ENCODE measurements at regions not wholly inside any gene's neighbourhood (a gene's known extent, or its start where the extent isn't known, plus 50 kb on each side); places are given as distances from the start of the nearest gene placed in this dataset.

- H2AFZ ChIP-seq (ENCODE audit: low read length): no peak overlapping the region
- no peak overlapping the region for H3K9ac ChIP-seq (ENCODE audit: low read length)
- H3K9me3 ChIP-seq (ENCODE audit: low read length): no peaks in the 10 kb centered on the region
These were observed 439.5 kb downstream of the EFNB2 start for GRCh38 chr13:106095919-106096318.

GRCh38 chr13:106095406-106095805 is 440.1 kb downstream of the EFNB2 start:
- no peaks in the 10 kb centered on the region for H4K20me1 ChIP-seq (ENCODE audit: insufficient read depth, low read length)
- no peak overlapping the region for H2AFZ ChIP-seq (ENCODE audit: low read length)
- no peak overlapping the region for H3K27ac ChIP-seq (ENCODE audit: low read depth, low read length, poor library complexity, severe bottlenecking)
- H3K4me1 ChIP-seq (ENCODE audit: insufficient read depth, low read length, severe bottlenecking): no peaks in the 10 kb centered on the region
- H3K27me3 ChIP-seq (ENCODE audit: insufficient read depth, low read length): no peaks in the 10 kb centered on the region
- H3K9ac ChIP-seq (ENCODE audit: low read length): no peak overlapping the region
- H3F3A ChIP-seq (ENCODE audit: insufficient read depth, low read length): no peaks in the 10 kb centered on the region
- no peak overlapping the region for H3K4me2 ChIP-seq (ENCODE audit: low read length)
- no peaks in the 10 kb centered on the region for H3K9me2 ChIP-seq (ENCODE audit: low read depth, low read length)
- TF ChIP-seq EZH2 (IDR thresholded peaks at IDR 0.05; ENCODE audit: borderline replicate concordance, low read length): no peak
- no peak for TF ChIP-seq CTCF (IDR thresholded peaks at IDR 0.05; ENCODE audit: low read length)
- no peaks in the 10 kb centered on the region for H3K36me3 ChIP-seq (ENCODE audit: insufficient read depth, low read length)
- H3K79me2 ChIP-seq (ENCODE audit: insufficient read depth, low read length): no peaks in the 10 kb centered on the region
- H3K9me3 ChIP-seq (ENCODE audit: low read length): no peaks in the 10 kb centered on the region
- H3K4me3 ChIP-seq (ENCODE audit: low read depth, low read length, poor library complexity, severe bottlenecking): no peak overlapping the region

More at GRCh38 chr13:106095919-106096318, 439.5 kb downstream of the EFNB2 start:
- Histone ChIP-seq H3K4me3 (ENCODE audit: low read depth, low read length, poor library complexity, severe bottlenecking) (no peak overlapping the region), H3K9me2 (ENCODE audit: low read depth, low read length) (no peaks in the 10 kb centered on the region), H3K79me2 (ENCODE audit: insufficient read depth, low read length) (no peaks in the 10 kb centered on the region), H3K4me2 (ENCODE audit: low read length) (no peak overlapping the region), H3K36me3 (ENCODE audit: insufficient read depth, low read length) (no peaks in the 10 kb centered on the region), H3F3A (ENCODE audit: insufficient read depth, low read length) (no peaks in the 10 kb centered on the region), H3K27me3 (ENCODE audit: insufficient read depth, low read length) (no peaks in the 10 kb centered on the region), H4K20me1 (ENCODE audit: insufficient read depth, low read length) (no peaks in the 10 kb centered on the region), H3K27ac (ENCODE audit: low read depth, low read length, poor library complexity, severe bottlenecking) (no peak overlapping the region), H3K4me1 (ENCODE audit: insufficient read depth, low read length, severe bottlenecking) (no peaks in the 10 kb centered on the region)
- TF ChIP-seq EZH2 (IDR thresholded peaks at IDR 0.05; ENCODE audit: borderline replicate concordance, low read length): no peak
- no peak for TF ChIP-seq CTCF (IDR thresholded peaks at IDR 0.05; ENCODE audit: low read length)

GRCh38 chr13:106090001-106090400 is 445.5 kb downstream of the EFNB2 start:
- H3K9me2 ChIP-seq (ENCODE audit: low read depth, low read length): no peaks in the 10 kb centered on the region

More at GRCh38 chr13:106090001-106090400, 445.5 kb downstream of the EFNB2 start:
- Histone ChIP-seq H3K9me3 (ENCODE audit: low read length) (no peaks in the 10 kb centered on the region), H3K4me3 (ENCODE audit: low read depth, low read length, poor library complexity, severe bottlenecking) (no peak overlapping the region), H3K4me1 (ENCODE audit: insufficient read depth, low read length, severe bottlenecking) (no peaks in the 10 kb centered on the region), H2AFZ (ENCODE audit: low read length) (no peak overlapping the region), H3K27me3 (ENCODE audit: insufficient read depth, low read length) (no peaks in the 10 kb centered on the region), H4K20me1 (ENCODE audit: insufficient read depth, low read length) (no peaks in the 10 kb centered on the region), H3K36me3 (ENCODE audit: insufficient read depth, low read length) (no peaks in the 10 kb centered on the region), H3K79me2 (ENCODE audit: insufficient read depth, low read length) (no peaks in the 10 kb centered on the region), H3K27ac (ENCODE audit: low read depth, low read length, poor library complexity, severe bottlenecking) (no peak overlapping the region), H3K9ac (ENCODE audit: low read length) (no peak overlapping the region), H3F3A (ENCODE audit: insufficient read depth, low read length) (no peaks in the 10 kb centered on the region), H3K4me2 (ENCODE audit: low read length) (no peak overlapping the region)
- TF ChIP-seq CTCF (IDR thresholded peaks at IDR 0.05; ENCODE audit: low read length) (no peak), EZH2 (IDR thresholded peaks at IDR 0.05; ENCODE audit: borderline replicate concordance, low read length) (no peak)
